ENCODE measurements at regions not wholly inside any gene's neighbourhood (a gene's known extent, or its start where the extent isn't known, plus 50 kb on each side); places are given as distances from the start of the nearest gene placed in this dataset.
A peak's percentile ranks its signal among the peaks of the same experiment; 100 is the strongest.
"Not testable (repeated sequence)": the region's sequence is repeated elsewhere in the genome, so short reads cannot be mapped to it uniquely, and the experiment has no call there.

DNA sequence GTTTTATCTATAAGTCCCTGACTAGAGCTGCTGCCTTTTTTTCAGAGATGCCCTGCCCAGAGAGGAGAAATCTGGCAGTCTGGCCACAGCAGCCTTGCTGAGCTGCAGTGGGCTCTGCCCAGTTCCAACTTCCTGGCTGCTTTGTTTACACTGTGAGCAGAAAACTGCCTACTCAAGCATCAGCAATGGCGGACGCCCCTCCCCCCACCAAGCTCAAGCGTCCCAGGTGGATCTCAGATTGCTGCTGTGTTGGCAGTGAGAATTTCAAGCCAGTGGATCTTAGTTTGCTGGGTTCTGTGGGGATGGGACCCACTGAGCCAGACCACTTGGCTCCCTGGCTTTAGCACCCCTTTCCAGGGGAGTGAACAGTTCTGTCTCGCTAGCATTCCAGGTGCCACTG is 247.9 kb upstream of the PGRMC2 start:
- H3K23ac ChIP-seq (ENCODE audit: low read depth, low read length); in situ Hi-C loops (cut with MboI; ENCODE audit: low sequenced_read_pairs); H3K14ac ChIP-seq (replicated peaks; ENCODE audit: low read depth, low read length); H3K27me3 ChIP-seq (ENCODE audit: control insufficient read depth, insufficient read depth, low read length); H3K9me1 ChIP-seq (ENCODE audit: insufficient read depth, low read length); H4K5ac ChIP-seq (ENCODE audit: low read depth, low read length); H3K4me1 ChIP-seq (ENCODE audit: control insufficient read depth, insufficient read depth, low read length); dilution Hi-C loops (cut with HindIII; ENCODE audit: low sequenced_read_pairs, unreplicated experiment); H2BK20ac ChIP-seq (ENCODE audit: low read depth, low read length); H3K9me3 ChIP-seq (ENCODE audit: control insufficient read depth, insufficient read depth, low read length); H2AFZ ChIP-seq (replicated peaks; ENCODE audit: low read length, poor library complexity); ATAC-seq (ENCODE audit: low read depth); DNase-seq; H3K27ac ChIP-seq (ENCODE audit: insufficient read depth, low read length); H3K9ac ChIP-seq (ENCODE audit: low read depth, low read length); H4K20me1 ChIP-seq (ENCODE audit: insufficient read depth, low read length); H3K18ac ChIP-seq (ENCODE audit: low read depth, low read length); H3K36me3 ChIP-seq (ENCODE audit: control insufficient read depth, insufficient read depth, low read length); H2AK9ac ChIP-seq (replicated peaks; ENCODE audit: low read depth, low read length, poor library complexity); CTCF ChIA-PET; H2BK5ac ChIP-seq (ENCODE audit: low read depth, low read length, poor library complexity, severe bottlenecking); H2BK15ac ChIP-seq (ENCODE audit: low read depth, low read length); H3K79me1 ChIP-seq (ENCODE audit: low read depth in 1 of 2, low read length in 2 of 2); intact Hi-C loops (cut with micrococcal nuclease); H2AK5ac ChIP-seq (ENCODE audit: low read depth, low read length); POLR2A ChIA-PET (ENCODE audit: unreplicated experiment); H3K4me2 ChIP-seq (ENCODE audit: low read depth, low read length); H3K56ac ChIP-seq (ENCODE audit: extremely low read depth, insufficient read depth, low read length); H3K4me3 ChIP-seq (ENCODE audit: insufficient read depth, low read depth, low read length); BruUV-seq (replicated peaks): not testable (repeated sequence)
- 0 out of 2 replicates have a peak overlapping the region, but pooled peaks have one; percentile 15 for H4K91ac ChIP-seq (ENCODE audit: insufficient read depth, low read depth, low read length)
- peak overlapping the region; percentile 43 for H3K4ac ChIP-seq (ENCODE audit: low read depth, low read length)
- H2BK120ac ChIP-seq (ENCODE audit: low read depth, low read length), result peak overlapping the region; percentile 48; the same call in 1 of the 2 replicates
- peak; percentile 9; the same call in 1 of the 2 replicates for TF ChIP-seq MAFK (IDR thresholded peaks at IDR 0.05; ENCODE audit: low read depth, low read length)
- peak overlapping the region in 1 of 2 experiments; percentile 47; a peak in 2 of 4 replicates for H4K8ac ChIP-seq (ENCODE audit: low read depth in 2 of 2, low read length in 2 of 2)
- no CpG with 5 or more reads among the region's 4 CpGs for WGBS, 2 experiments (ENCODE audit: extremely low coverage in 2 of 2, insufficient read length in 1 of 2)

Measured in IMR-90 (cell line).